K562 (cell line): ENCODE measurements at regions not wholly inside any gene's neighbourhood (a gene's known extent, or its start where the extent isn't known, plus 50 kb on each side); places are given as distances from the start of the nearest gene placed in this dataset.
"Not testable (repeated sequence)": the region's sequence is repeated elsewhere in the genome, so short reads cannot be mapped to it uniquely, and the experiment has no call there.

Experiments used
- ATAC-seq: fragments of 200-7000 bp; cut with Tn5 transposase; 3 replicates; pipeline ENCODE4 v1.9.1; 2020; ENCODE audit warnings: moderate library complexity
- BruUV-seq: library from RNA; stranded (reverse); fragments of 400-500 nt; replicated peaks from 2 replicates; lab custom pipeline; 2021; lab: Mats Ljungman, UMichigan
- CTCF ChIA-PET: fragments of 300-600 bp; formaldehyde crosslinking; extraction: SDS; loops from one replicate; lab custom pipeline; 2021; ENCODE audit warnings: low intra/inter-chr PET ratio; lab: Yijun Ruan, JAX
- POLR2A ChIA-PET: fragments of 300-600, 350-650 bp; sonication (Branson Sonifier 250); formaldehyde crosslinking; extraction: SDS; loops from one replicate; lab custom pipeline; 2021; ENCODE audit warnings: antibody characterized with exemption, inconsistent platforms; lab: Yijun Ruan, JAX
- DNase-seq, 4 experiments: peaks; one replicate each; pipeline versions ENCODE4 v3.0.0 to v3.0.0-alpha.2; 2011 to 2018; ENCODE audit warnings: low spot score in 3 of 4, mixed read lengths in 3 of 4; ENCODE audit errors: extremely low read depth in 1 of 4
- FAIRE-seq: peaks from 2 replicates; lab custom pipeline; 2011; peaks lifted over from hg19 to GRCh38; lab: Jason Lieb, UNC
- H2AFZ ChIP-seq: 2 replicates; pipeline ENCODE4 v1.6.0; 2011; ENCODE audit warnings: low read depth, low read length, control low read depth, inconsistent platforms
- H3K27ac ChIP-seq: fragments of 200-600 bp; 3 replicates; pipeline ENCODE4 v1.8.0; 2011; ENCODE audit warnings: low read depth, mild to moderate bottlenecking, control low read depth, inconsistent platforms, low read length, moderate library complexity, mixed read lengths; ENCODE audit errors: extremely low read depth
- H3K27me3 ChIP-seq, 2 experiments: fragments of 300-600 bp in 1 of 2; 2 replicates in 1 of 2; 3 replicates in 1 of 2; pipeline versions ENCODE4 v1.6.0 to v1.8.0; 2011; ENCODE audit warnings: inconsistent platforms in 2 of 2, low read length in 2 of 2, mild to moderate bottlenecking in 1 of 2, mixed read lengths in 1 of 2, moderate library complexity in 1 of 2; ENCODE audit not compliant: control insufficient read depth in 2 of 2, insufficient read depth in 2 of 2
- H3K36me3 ChIP-seq: fragments of 300-600 bp; 3 replicates; pipeline ENCODE4 v1.8.0; 2011; ENCODE audit warnings: mild to moderate bottlenecking, low read length, inconsistent platforms; ENCODE audit not compliant: control insufficient read depth, insufficient read depth
- H3K4me1 ChIP-seq, 2 experiments: fragments of 200-600 bp in 1 of 2; replicated peaks in 1 of 2; 2 replicates in 1 of 2; 3 replicates in 1 of 2; pipeline versions ENCODE4 v1.5.1 to v1.8.0; 2011; ENCODE audit warnings: inconsistent platforms in 2 of 2, low read length in 2 of 2, mild to moderate bottlenecking in 1 of 2, mixed read lengths in 1 of 2, moderate library complexity in 1 of 2; ENCODE audit not compliant: control insufficient read depth in 2 of 2, insufficient read depth in 2 of 2
- H3K4me2 ChIP-seq: 2 replicates; pipeline ENCODE4 v1.6.1; 2011; ENCODE audit warnings: low read length, control low read depth, inconsistent platforms, mixed read lengths; ENCODE audit not compliant: insufficient read depth
- H3K4me3 ChIP-seq: fragments of 200-600 bp; sonication (generic), shearing (Covaris generic); 2 replicates; pipeline ENCODE4 v1.5.1; 2016; ENCODE audit warnings: control low read depth, inconsistent platforms
- H3K79me2 ChIP-seq: fragments of 200-600 bp; 3 replicates; pipeline ENCODE4 v1.8.0; 2011; ENCODE audit warnings: low read length, inconsistent platforms; ENCODE audit not compliant: control insufficient read depth, insufficient read depth
- H3K9ac ChIP-seq, 2 experiments: 2 replicates each; pipeline versions ENCODE4 v1.6.0 to v1.6.1; 2011; ENCODE audit warnings: low read depth in 2 of 2, low read length in 2 of 2, control low read depth in 1 of 2, inconsistent platforms in 1 of 2, mild to moderate bottlenecking in 1 of 2, mixed read lengths in 1 of 2; ENCODE audit not compliant: insufficient read depth in 1 of 2
- H3K9me1 ChIP-seq: one replicate; pipeline ENCODE4 v1.6.0; 2011; ENCODE audit warnings: inconsistent platforms, mild to moderate bottlenecking, low read length, moderate library complexity; ENCODE audit not compliant: control insufficient read depth, insufficient read depth
- H3K9me3 ChIP-seq: replicated peaks from 2 replicates; pipeline ENCODE4 v1.5.1; 2011; ENCODE audit warnings: low read depth, low read length, inconsistent platforms; ENCODE audit not compliant: control insufficient read depth, insufficient read depth
- H4K20me1 ChIP-seq: replicated peaks from 2 replicates; pipeline ENCODE4 v1.6.1; 2011; ENCODE audit warnings: low read length, inconsistent platforms, mixed read lengths; ENCODE audit not compliant: control insufficient read depth, insufficient read depth
- ATF7 ChIP-seq: fragments of 450-650 bp; IDR thresholded peaks from 2 replicates; pipeline ENCODE4 v1.7.1; 2014; ENCODE audit warnings: mild to moderate bottlenecking, moderate library complexity
- CBFA2T3 ChIP-seq: fragments of 450-650 bp; IDR thresholded peaks from 2 replicates; pipeline ENCODE4 v1.6.1; 2017
- ELF1 ChIP-seq: fragments of 200-800 bp; sonication (Bioruptor generic); IDR thresholded peaks from 2 replicates; pipeline ENCODE4 v1.6.1; 2016; ENCODE audit warnings: missing genetic modification characterization, missing compliant biosample characterization
- MAFK ChIP-seq: IDR thresholded peaks from 2 replicates; pipeline ENCODE4 v1.6.1; 2011; ENCODE audit warnings: low read length, improper control_type of control experiment
- MEF2A ChIP-seq: IDR thresholded peaks from 2 replicates; pipeline ENCODE4 v1.6.1; 2011; ENCODE audit warnings: low read depth, mild to moderate bottlenecking, low read length, moderate library complexity; ENCODE audit not compliant: control insufficient read depth
- NR4A1 ChIP-seq, 2 experiments: fragments of 250-450 bp in 1 of 2; fragments of 450-650 bp in 1 of 2; sonication (Bioruptor Pico) in 1 of 2; IDR thresholded peaks; 2 replicates each; pipeline versions ENCODE4 v1.4.0 to v1.6.1; 2016 to 2020; ENCODE audit warnings: mild to moderate bottlenecking in 2 of 2, missing compliant biosample characterization in 1 of 2, missing genetic modification characterization in 1 of 2, moderate library complexity in 1 of 2
- PURB ChIP-seq: sonication (generic); formaldehyde crosslinking; IDR thresholded peaks from 2 replicates; pipeline ENCODE4 v1.9.0; 2021; ENCODE audit warnings: low read depth, mild to moderate bottlenecking, missing genetic modification reagents
- WGBS: fragments of 100-300 bp; shearing (Covaris generic); methylation state at CpG from one replicate; pipeline ENCODE4 v1.1.6; 2016; ENCODE audit warnings: low coverage, mixed read lengths; ENCODE audit not compliant: insufficient coverage; ENCODE audit errors: missing lambda C conversion rate; 5-methylcytosine and 5-hydroxymethylcytosine counted together
- in situ Hi-C: fragments of 300-500 bp; cut with MboI; formaldehyde crosslinking; loops from 4 replicates; pipeline ENCODE4 v1.15.0; 2018; ENCODE audit warnings: inconsistent platforms, mixed read lengths
- intact Hi-C: fragments of 100-400 bp; cut with micrococcal nuclease; formaldehyde crosslinking; loops from 2 replicates; pipeline ENCODE4 v1.14.2; 2022
- TF ChIP-seq, protein P1 (sequence below), 3 experiments: fragments of 200-800 bp in 1 of 3; sonication (Bioruptor generic) in 1 of 3; sonication (generic) in 1 of 3; formaldehyde crosslinking in 1 of 3; IDR thresholded peaks; 2 replicates each; pipeline versions ENCODE4 v1.6.1 to v1.8.0; 2016 to 2022; ENCODE audit warnings: mild to moderate bottlenecking in 2 of 3, missing compliant biosample characterization in 2 of 3, missing genetic modification characterization in 2 of 3, missing genetic modification reagents in 1 of 3
- TF ChIP-seq, protein P2 (sequence below): fragments of 450-650 bp; IDR thresholded peaks from 2 replicates; pipeline ENCODE4 v1.6.1; 2018; ENCODE audit warnings: mild to moderate bottlenecking, low read depth; ENCODE audit not compliant: partially characterized antibody
- TF ChIP-seq, protein P3 (sequence below): fragments of 250-450 bp; sonication (Bioruptor Pico); IDR thresholded peaks from 2 replicates; pipeline ENCODE4 v1.5.0; 2020; ENCODE audit warnings: mild to moderate bottlenecking

DNA sequence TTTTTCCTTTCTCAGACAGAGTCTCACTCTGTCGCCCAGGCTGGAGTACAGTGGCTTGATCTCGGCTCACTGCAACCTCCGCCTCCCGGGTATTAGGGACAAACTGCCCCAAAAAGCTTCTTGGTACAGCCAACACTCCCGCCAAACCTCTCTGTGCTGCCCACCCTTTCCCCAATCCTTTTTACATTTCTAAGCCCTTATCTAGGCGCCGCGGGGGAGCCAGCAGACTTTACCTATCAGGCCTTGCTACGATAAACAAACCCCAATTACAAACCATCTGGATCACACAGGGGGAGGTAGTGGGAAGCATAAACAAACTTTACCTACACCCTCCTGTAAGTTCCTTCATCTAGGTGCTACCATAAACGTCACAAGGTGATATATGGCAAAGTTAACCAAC is 69.8 kb upstream of the DUSP21 start:
- CTCF ChIA-PET, intact Hi-C loops, H4K20me1 ChIP-seq, H3K79me2 ChIP-seq, H3K4me3 ChIP-seq, H2AFZ ChIP-seq, BruUV-seq, H3K27me3 ChIP-seq, H3K9me1 ChIP-seq, FAIRE-seq, H3K9me3 ChIP-seq, H3K9ac ChIP-seq, H3K4me2 ChIP-seq, DNase-seq, H3K27ac ChIP-seq, ATAC-seq, POLR2A ChIA-PET, H3K4me1 ChIP-seq, H3K36me3 ChIP-seq, in situ Hi-C loops: not testable (repeated sequence)
- WGBS: 36% methylated on average over 9 of the region's 10 CpGs

DNA sequence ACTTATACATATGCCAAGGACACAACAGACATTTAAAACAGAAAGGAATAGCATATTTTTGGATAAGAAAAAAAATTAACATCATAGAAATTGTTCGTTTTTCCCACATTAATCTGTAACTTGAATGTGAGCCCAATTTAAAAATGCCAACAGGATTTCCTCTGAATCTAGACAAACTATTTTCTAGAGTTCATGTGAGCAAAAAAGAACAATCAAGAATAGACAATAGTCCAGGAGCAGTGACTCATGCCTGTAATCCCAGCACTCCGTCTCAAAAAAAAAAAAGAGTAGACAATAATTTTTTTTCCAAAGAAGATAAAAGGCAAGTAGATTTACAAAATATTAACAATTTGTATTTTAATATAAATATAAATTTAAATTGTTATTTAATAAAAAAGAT is 73.7 kb upstream of the DUSP21 start:
- DNase-seq (no peak), FAIRE-seq (no peak)
- 10% methylated on average over 2 of the region's 2 CpGs for WGBS
- Histone ChIP-seq H3K4me2 (no peak overlapping the region), H4K20me1 (no peaks in the 10 kb centered on the region), H3K27me3 (no peaks in the 10 kb centered on the region), H3K27ac (no peak overlapping the region), H2AFZ (no peak overlapping the region), H3K36me3 (no peaks in the 10 kb centered on the region), H3K9me3 (no peaks in the 10 kb centered on the region)
- no TSS peak for BruUV-seq
- in situ Hi-C loops: no loop called here
- ChIA-PET POLR2A (no interaction called here), CTCF (no interaction called here)
- no peak for TF ChIP-seq CBFA2T3
- TF ChIP-seq, protein P1, sequence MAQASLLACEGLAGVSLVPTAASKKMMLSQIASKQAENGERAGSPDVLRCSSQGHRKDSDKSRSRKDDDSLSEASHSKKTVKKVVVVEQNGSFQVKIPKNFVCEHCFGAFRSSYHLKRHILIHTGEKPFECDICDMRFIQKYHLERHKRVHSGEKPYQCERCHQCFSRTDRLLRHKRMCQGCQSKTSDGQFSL (CRISPR knock-in tag; IDR thresholded peaks at IDR 0.05): no peak
- TF ChIP-seq, protein P1 (tag; IDR thresholded peaks at IDR 0.05): no peak
- no peak for TF ChIP-seq PURB
- TF ChIP-seq ATF7: no peak
- TF ChIP-seq NR4A1 (CRISPR knock-in tag; IDR thresholded peaks at IDR 0.05): no peak
- no peak for TF ChIP-seq NR4A1 (tag; IDR thresholded peaks at IDR 0.05)
- TF ChIP-seq, protein P2, sequence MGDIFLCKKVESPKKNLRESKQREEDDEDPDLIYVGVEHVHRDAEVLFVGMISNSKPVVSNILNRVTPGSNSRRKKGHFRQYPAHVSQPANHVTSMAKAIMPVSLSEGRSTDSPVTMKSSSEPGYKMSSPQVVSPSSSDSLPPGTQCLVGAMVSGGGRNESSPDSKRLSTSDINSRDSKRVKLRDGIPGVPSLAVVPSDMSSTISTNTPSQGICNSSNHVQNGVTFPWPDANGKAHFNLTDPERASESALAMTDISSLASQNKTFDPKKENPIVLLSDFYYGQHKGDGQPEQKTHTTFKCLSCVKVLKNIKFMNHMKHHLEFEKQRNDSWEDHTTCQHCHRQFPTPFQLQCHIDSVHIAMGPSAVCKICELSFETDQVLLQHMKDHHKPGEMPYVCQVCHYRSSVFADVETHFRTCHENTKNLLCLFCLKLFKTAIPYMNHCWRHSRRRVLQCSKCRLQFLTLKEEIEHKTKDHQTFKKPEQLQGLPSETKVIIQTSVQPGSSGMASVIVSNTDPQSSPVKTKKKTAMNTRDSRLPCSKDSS: no peak
- TF ChIP-seq ELF1 (tag): no peak
- TF ChIP-seq, protein P3, sequence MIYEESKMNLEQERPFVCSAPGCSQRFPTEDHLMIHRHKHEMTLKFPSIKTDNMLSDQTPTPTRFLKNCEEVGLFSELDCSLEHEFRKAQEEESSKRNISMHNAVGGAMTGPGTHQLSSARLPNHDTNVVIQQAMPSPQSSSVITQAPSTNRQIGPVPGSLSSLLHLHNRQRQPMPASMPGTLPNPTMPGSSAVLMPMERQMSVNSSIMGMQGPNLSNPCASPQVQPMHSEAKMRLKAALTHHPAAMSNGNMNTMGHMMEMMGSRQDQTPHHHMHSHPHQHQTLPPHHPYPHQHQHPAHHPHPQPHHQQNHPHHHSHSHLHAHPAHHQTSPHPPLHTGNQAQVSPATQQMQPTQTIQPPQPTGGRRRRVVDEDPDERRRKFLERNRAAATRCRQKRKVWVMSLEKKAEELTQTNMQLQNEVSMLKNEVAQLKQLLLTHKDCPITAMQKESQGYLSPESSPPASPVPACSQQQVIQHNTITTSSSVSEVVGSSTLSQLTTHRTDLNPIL (CRISPR knock-in tag): no peak
- TF ChIP-seq MAFK: no peak
- no peak for TF ChIP-seq MEF2A
- TF ChIP-seq, all 486 proteins: peak for 0
- ATAC-seq: no peak
- no peak overlapping the region for H3K4me3 ChIP-seq
- no peaks in the 10 kb centered on the region; a peak in 1 of 5 replicates for H3K4me1 ChIP-seq
- no peaks in the 10 kb centered on the region for H3K9me1 ChIP-seq
- no peak overlapping the region for H3K9ac ChIP-seq
- H3K79me2 ChIP-seq: no peaks in the 10 kb centered on the region
- intact Hi-C loops: no loop called here
